Muscle of back (tissue), 3 donors: ENCODE measurements at regions not wholly inside any gene's neighbourhood (a gene's known extent, or its start where the extent isn't known, plus 50 kb on each side); places are given as distances from the start of the nearest gene placed in this dataset.

Experiments used
- DNase-seq, 3 donors: peaks; one replicate each; pipeline versions ENCODE4 v3.0.0 to v3.0.0-alpha.2; 2013

DNA sequence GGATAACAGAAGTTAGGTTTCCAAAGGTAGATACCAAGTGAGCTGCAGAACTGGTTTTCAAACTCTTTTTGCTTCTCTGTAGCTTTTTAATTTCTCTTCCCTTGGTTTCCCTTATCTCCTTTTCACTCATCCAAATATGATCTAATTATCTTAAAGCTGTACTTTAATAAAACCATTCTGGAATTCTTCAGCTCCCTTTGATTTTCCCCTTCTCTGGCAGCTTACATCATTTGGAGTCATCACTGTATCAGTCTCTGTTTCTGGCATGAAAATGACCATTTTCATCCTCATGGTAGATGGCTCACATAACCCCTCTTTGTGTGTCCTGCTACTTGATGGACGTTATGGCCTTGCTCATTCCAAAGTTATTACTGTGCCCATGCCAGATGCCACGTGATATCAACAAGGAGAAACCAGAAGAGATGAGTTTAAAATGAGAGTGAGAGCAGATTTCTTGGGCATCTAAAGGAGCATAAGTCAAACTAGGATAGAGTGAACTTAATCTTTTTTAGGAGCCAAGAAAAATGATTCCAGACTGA, 620.2 kb downstream of the QKI start:
- DNase-seq: no peak

GRCh38 chr6:164025180-164025579, 610.7 kb downstream of the QKI start:
- DNase-seq: no peak

- DNase-seq: no peak
Measured at GRCh38 chr6:164023535-164023934, 609.0 kb downstream of the QKI start.

DNA sequence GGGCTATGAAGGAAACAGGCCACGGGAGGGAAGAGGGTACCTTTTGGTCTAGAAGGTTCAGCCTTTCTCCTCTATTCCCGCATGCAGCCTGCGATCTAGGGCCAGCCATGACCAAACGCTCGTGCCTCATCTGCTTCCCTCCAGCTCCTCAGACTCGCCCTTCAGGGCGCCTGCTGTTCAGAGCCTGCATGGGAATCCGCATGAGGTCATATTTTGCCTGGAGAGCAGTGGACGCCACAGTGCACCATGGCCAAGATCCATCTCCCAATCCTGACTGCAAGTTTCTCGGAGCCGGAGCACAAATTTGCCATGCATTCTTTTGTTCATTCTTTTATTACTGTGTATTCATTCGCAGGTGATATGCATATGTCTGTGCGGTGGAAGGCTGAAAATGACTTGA, 608.1 kb downstream of the QKI start:
- peak in 1 of 3 donors; percentile 25 for DNase-seq

- peak in 1 of 3 donors; percentile 57 for DNase-seq
Measured at GRCh38 chr6:164021589-164022250, 607.2 kb downstream of the QKI start.

GRCh38 chr6:164020142-164020541, 605.6 kb downstream of the QKI start:
- DNase-seq: no peak

- DNase-seq: no peak
Measured at GRCh38 chr6:164018133-164018532, 603.6 kb downstream of the QKI start.

DNA sequence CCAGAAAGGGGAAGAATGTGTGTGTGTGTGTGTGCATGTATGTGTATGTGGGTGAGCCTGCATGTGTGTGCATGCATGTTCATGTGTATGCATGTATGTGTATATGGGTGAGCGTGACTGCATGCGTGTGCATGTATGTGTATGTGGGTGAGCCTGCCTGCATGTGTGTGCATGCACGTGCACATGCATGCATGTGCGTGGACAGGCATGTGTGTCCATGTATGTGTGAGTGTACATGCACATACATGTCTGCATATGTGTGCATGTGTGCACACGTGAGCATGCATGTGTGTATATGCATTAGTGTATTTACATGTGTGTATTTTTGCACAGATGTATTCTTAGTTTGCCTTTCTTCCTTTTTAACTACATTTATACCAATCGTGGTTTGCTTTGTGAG, 601.5 kb downstream of the QKI start:
- no peak for DNase-seq

DNA sequence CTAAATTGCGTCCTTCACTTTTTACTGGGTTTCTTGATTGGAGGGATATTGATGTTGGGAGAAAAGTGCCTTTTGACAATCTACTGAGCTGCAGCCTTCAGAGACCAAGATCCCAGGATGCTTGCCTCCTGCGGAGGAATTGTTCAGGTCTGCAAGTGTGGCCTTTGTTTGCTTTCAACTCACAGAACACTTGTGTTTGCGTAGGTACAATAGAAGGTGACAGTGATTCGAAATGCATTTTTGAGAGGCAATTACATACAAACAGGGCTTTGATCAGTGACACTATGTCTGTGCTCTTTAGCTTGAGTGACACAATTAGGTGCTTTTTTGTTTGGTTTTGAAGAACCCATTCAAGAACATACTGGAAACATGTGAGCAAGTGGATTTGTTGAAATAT, 600.6 kb downstream of the QKI start:
- DNase-seq: no peak

GRCh38 chr6:164014346-164015087, 600.0 kb downstream of the QKI start:
- peak; percentile 52 to 87 (median 58) for DNase-seq

- peak in 1 of 3 donors; percentile 39 for DNase-seq
Measured at GRCh38 chr6:164013480-164014208, 599.1 kb downstream of the QKI start.

DNA sequence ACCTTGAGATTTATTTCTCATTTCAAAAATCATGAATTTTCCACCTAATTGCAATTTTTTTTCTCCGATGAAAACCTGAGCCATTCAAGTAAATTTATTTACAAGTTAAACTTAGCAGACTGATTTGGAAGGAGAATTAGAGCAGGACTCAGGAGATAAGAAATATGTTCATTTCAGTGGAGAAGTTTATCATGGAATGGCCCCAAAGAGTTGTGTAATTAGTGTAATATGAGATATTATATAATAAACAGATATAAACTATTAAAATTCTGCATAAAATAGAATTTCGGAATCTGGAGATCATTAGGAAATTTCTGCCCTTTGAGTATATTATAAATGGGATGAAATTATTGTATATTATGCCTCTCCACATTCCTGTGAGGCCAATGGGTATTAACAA, 596.8 kb downstream of the QKI start:
- peak in 2 of 3 donors; percentile 34 to 55 for DNase-seq

GRCh38 chr6:164010441-164011103, 596.1 kb downstream of the QKI start:
- peak; percentile 41 to 88 (median 75) for DNase-seq

GRCh38 chr6:164008902-164009301, 594.4 kb downstream of the QKI start:
- DNase-seq: no peak

DNA sequence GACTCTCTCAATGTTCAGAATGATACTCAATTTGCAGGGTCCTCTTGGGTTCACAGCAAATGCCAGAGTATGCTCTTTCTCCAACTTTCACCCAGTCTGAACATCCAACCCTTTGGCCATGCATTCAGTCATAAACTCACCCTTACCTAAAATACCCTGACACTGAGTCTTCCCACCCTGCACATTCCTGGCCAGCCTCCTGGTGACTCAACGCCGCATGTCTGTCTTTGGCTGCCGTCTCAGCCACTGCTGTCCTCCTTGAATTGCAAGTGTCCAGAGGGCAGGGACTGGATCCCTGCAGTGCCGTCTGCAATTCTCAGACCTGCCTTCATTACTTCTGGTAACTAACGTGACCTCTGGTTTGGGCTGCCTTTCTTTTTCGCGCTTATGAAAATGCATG, 593.4 kb downstream of the QKI start:
- no peak for DNase-seq

DNA sequence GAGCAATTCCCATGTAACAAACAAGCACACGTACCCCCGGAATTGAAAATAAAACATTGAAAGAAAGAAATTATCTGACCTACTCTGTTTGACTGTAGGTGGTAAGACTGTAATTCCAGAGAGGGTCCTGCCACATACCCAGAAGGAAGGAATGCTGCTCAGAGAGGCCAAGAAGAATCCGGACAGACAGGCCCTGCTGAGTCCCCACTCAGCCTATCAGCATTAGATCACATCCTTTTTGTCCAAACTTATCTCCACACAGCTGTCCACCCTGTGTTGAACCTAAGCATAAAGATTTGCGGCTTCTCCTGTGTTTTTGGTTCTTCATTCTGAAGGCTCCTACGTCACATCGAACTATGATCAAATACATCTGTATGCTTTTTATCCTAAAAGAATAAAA, 591.9 kb downstream of the QKI start:
- no peak for DNase-seq

DNA sequence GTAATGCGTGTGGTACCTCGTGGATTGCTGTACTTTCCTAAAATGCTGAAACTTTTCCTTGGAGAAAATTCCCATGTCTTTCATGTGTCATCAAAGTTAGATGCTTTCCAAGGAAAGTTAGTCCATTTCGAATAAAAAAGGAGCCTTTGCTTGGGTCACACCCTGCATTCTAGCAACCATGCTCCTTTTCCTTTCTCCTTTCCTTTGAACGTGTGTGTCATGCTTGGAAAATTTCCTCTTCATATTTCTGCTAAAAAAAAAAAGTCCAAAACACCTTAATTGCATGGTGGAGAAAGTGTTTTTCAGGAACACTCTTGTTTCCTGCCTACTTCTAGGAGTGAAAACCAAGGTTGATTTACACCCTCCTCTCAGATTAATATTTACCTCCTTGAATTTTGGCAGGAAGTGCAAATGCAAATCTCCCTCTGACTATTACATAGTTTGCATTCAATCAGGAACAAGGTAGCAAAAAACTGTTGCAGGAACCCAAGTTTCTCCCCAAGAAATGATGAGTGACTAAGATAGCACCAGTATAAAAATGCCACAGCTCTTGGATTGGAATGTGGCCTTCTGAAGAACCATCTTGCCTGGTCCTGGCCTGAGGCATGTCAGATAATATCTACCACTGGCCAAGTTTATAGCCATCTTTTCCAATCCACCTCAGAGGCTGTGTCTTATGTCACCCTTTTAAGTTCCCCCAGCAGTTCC, 590.6 kb downstream of the QKI start:
- DNase-seq: no peak

- no peak for DNase-seq
Measured at GRCh38 chr6:164000276-164000675, 585.8 kb downstream of the QKI start.

GRCh38 chr6:163999475-164000125, 585.1 kb downstream of the QKI start:
- no peak for DNase-seq

DNA sequence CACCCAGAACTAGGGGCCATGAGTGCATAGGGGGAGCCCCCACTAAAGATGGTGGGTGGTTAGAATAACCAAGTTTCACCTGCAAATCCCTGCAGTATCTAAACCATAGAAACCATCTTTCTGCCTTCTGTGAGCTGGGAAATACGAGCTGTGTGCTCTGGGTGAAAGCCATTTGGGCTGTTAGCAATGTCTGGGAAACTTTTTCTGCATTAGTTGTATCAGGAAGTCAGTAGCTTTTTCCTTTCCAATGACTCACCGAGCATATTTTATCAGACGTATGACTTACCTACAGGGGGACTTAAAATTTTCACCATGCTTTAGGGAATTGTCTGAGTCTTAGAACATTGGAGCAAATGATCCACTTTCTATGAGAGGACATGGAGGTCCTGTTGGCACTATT, 584.0 kb downstream of the QKI start:
- DNase-seq: peak in 1 of 3 donors; percentile 46

GRCh38 chr6:163996491-163996890, 582.0 kb downstream of the QKI start:
- no peak for DNase-seq
